ENCODE measurements at regions not wholly inside any gene's neighbourhood (a gene's known extent, or its start where the extent isn't known, plus 50 kb on each side); places are given as distances from the start of the nearest gene placed in this dataset.
"Not testable (repeated sequence)": the region's sequence is repeated elsewhere in the genome, so short reads cannot be mapped to it uniquely, and the experiment has no call there.

- H3K9ac ChIP-seq (ENCODE audit: low read length), result not testable (repeated sequence)
Observed at GRCh38 chr2:209145220-209145691, 278.6 kb upstream of the MAP2 start.

DNA sequence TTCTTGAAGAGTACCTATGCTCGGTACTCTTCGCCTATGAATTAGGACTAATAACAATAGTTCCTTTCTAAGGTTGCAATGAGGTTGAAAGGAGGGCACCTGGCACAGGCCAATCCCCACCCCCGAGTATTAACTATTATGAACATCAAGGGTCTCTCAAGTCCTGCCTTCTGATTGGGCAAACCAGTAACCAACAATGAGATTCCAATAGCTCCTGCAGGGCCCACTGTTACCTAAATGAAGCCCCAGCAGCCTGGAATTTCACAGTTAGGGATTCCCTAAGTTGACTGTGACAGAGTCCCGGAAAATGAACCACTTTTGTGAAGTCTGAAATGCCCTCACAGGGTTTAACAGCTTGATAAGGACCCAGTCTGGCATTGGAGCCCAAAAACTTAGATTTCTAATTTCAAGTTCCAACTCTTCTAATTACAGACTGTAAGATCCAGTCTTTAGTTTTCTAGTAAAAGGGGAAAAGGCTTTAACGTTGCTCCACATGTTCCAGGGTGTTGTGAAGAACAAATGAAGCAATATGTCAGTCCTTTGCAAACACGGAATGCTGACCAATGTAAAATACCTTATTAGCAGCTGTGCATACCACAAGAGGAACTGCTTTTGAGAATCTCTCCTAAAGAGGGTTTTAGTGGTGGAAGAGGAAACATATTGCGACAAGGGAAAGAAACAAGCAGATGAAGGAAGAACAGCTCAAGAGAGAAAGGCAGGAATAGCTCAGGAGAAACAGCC, 277.7 kb upstream of the MAP2 start:
- Histone ChIP-seq H2AK5ac (ENCODE audit: low read length, severe bottlenecking) (no peak overlapping the region), H2BK120ac (ENCODE audit: low read depth, low read length) (no peak overlapping the region), H3K9ac (ENCODE audit: low read length) (no peak overlapping the region), H2BK5ac (ENCODE audit: low read depth, low read length, poor library complexity, severe bottlenecking) (no peak overlapping the region), H3K4me3 (ENCODE audit: insufficient read depth in 1 of 2, low read depth in 1 of 2, low read length in 2 of 2) (no peak overlapping the region), H3K27ac (ENCODE audit: low read length, poor library complexity, severe bottlenecking) (no peak overlapping the region), H3K79me1 (replicated peaks; ENCODE audit: low read length, poor library complexity, severe bottlenecking) (no peaks in the 10 kb centered on the region), H3K9me3 (ENCODE audit: control insufficient read depth, low read length) (no peaks in the 10 kb centered on the region), H3K4me1 (ENCODE audit: control insufficient read depth, insufficient read depth, low read depth, low read length) (no peaks in the 10 kb centered on the region), H3K14ac (ENCODE audit: low read length in 2 of 2) (no peak overlapping the region), H3K18ac (ENCODE audit: low read depth in 1 of 2, low read length in 2 of 2) (no peak overlapping the region), H3K36me3 (ENCODE audit: control insufficient read depth in 1 of 2, insufficient read depth in 2 of 2, low read depth in 1 of 2, low read length in 2 of 2) (no peaks in the 10 kb centered on the region), H2AFZ (ENCODE audit: low read depth, low read length) (no peak overlapping the region), H2BK12ac (ENCODE audit: low read length in 2 of 2) (no peak overlapping the region), H3K4ac (ENCODE audit: low read depth in 1 of 2, low read length in 2 of 2) (no peak overlapping the region), H3K27me3 (ENCODE audit: control insufficient read depth in 1 of 2, insufficient read depth in 1 of 2, low read length in 2 of 2) (no peaks in the 10 kb centered on the region), H2BK15ac (ENCODE audit: low read depth, poor library complexity, severe bottlenecking) (no peak overlapping the region), H3K4me2 (ENCODE audit: low read length, poor library complexity, severe bottlenecking) (no peak overlapping the region), H4K8ac (ENCODE audit: low read length) (no peak overlapping the region), H4K91ac (ENCODE audit: low read length) (no peak overlapping the region), H3K23ac (ENCODE audit: low read length in 2 of 2) (no peak overlapping the region)
- DNase-seq, result no peak
- WGBS, result 64% methylated on average over 5 of the region's 7 CpGs

More at GRCh38 chr2:209145220-209145691, 278.6 kb upstream of the MAP2 start:
- not testable (repeated sequence) for H4K91ac ChIP-seq (ENCODE audit: low read length); H3K23ac ChIP-seq (ENCODE audit: low read length in 2 of 2); H3K36me3 ChIP-seq (ENCODE audit: control insufficient read depth in 1 of 2, insufficient read depth in 2 of 2, low read depth in 1 of 2, low read length in 2 of 2); H2AK5ac ChIP-seq (ENCODE audit: low read length, severe bottlenecking); H3K27ac ChIP-seq (ENCODE audit: low read length, poor library complexity, severe bottlenecking); H4K8ac ChIP-seq (ENCODE audit: low read length); H2BK120ac ChIP-seq (ENCODE audit: low read depth, low read length); H2BK12ac ChIP-seq (ENCODE audit: low read length in 2 of 2); H3K4ac ChIP-seq (ENCODE audit: low read depth in 1 of 2, low read length in 2 of 2); H3K14ac ChIP-seq (ENCODE audit: low read length in 2 of 2); H3K4me2 ChIP-seq (ENCODE audit: low read length, poor library complexity, severe bottlenecking); H3K4me3 ChIP-seq (ENCODE audit: insufficient read depth in 1 of 2, low read depth in 1 of 2, low read length in 2 of 2); H3K79me1 ChIP-seq (replicated peaks; ENCODE audit: low read length, poor library complexity, severe bottlenecking); DNase-seq; H2AFZ ChIP-seq (ENCODE audit: low read depth, low read length); H3K9me3 ChIP-seq (ENCODE audit: control insufficient read depth, low read length); H3K18ac ChIP-seq (ENCODE audit: low read depth in 1 of 2, low read length in 2 of 2); H2BK5ac ChIP-seq (ENCODE audit: low read depth, low read length, poor library complexity, severe bottlenecking); H3K4me1 ChIP-seq (ENCODE audit: control insufficient read depth, insufficient read depth, low read depth, low read length); H3K27me3 ChIP-seq (ENCODE audit: control insufficient read depth in 1 of 2, insufficient read depth in 1 of 2, low read length in 2 of 2); H2BK15ac ChIP-seq (ENCODE audit: low read depth, poor library complexity, severe bottlenecking)
- WGBS, result 89% methylated on average over 29 of the region's 30 CpGs

DNA sequence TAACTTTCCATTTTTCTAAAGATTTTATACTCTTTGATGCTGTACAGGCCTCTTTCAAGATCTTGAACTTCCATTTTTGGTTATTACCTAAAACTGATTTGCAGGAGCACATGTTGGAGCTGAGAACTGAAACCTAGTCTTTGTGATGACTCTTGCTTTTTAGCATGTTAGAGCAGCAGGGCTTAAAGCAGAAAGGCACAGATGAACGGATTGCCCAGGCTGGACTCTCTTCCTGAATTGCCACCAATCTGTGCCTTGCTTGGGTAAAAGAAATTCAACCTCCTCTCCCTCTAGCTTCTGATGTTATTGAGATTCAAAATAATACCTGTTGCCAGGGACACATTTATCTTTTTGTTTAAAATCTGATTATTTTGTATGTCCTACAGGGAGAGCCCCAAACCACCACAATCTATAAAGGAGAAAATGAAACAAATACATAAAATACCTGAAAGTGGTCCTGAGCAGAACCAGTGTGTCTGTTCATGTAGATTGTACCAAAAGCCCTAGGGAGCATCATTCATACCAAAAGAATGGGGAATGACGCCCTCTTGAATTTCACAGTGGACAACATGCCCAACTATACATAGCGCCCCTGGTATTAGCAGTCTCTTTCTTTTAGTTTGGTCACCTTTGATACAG, 277.0 kb upstream of the MAP2 start:
- 72% methylated on average over 3 of the region's 3 CpGs for WGBS
- H3K4me1 ChIP-seq (ENCODE audit: control insufficient read depth, insufficient read depth, low read depth, low read length), result no peaks in the 10 kb centered on the region
- H3K9me3 ChIP-seq (ENCODE audit: control insufficient read depth, low read length), result no peaks in the 10 kb centered on the region
- no peak overlapping the region for H2BK5ac ChIP-seq (ENCODE audit: low read depth, low read length, poor library complexity, severe bottlenecking)
- H3K18ac ChIP-seq (ENCODE audit: low read depth in 1 of 2, low read length in 2 of 2), result no peak overlapping the region
- no peaks in the 10 kb centered on the region for H3K27me3 ChIP-seq (ENCODE audit: control insufficient read depth in 1 of 2, insufficient read depth in 1 of 2, low read length in 2 of 2)
- no peak overlapping the region for H2AK5ac ChIP-seq (ENCODE audit: low read length, severe bottlenecking)
- H3K36me3 ChIP-seq (ENCODE audit: control insufficient read depth in 1 of 2, insufficient read depth in 2 of 2, low read depth in 1 of 2, low read length in 2 of 2), result no peaks in the 10 kb centered on the region
- H3K4ac ChIP-seq (ENCODE audit: low read depth in 1 of 2, low read length in 2 of 2), result no peak overlapping the region
- H2BK12ac ChIP-seq (ENCODE audit: low read length in 2 of 2), result no peak overlapping the region
- no peak overlapping the region for H3K4me2 ChIP-seq (ENCODE audit: low read length, poor library complexity, severe bottlenecking)
- no peak overlapping the region for H4K91ac ChIP-seq (ENCODE audit: low read length)
- H2BK120ac ChIP-seq (ENCODE audit: low read depth, low read length), result no peak overlapping the region
- no peak overlapping the region for H3K27ac ChIP-seq (ENCODE audit: low read length, poor library complexity, severe bottlenecking)
- H4K8ac ChIP-seq (ENCODE audit: low read length), result no peak overlapping the region
- H3K79me1 ChIP-seq (replicated peaks; ENCODE audit: low read length, poor library complexity, severe bottlenecking), result no peaks in the 10 kb centered on the region
- H2AFZ ChIP-seq (ENCODE audit: low read depth, low read length), result no peak overlapping the region
- no peak overlapping the region for H3K14ac ChIP-seq (ENCODE audit: low read length in 2 of 2)
- H2BK15ac ChIP-seq (ENCODE audit: low read depth, poor library complexity, severe bottlenecking), result no peak overlapping the region
- no peak for DNase-seq
- H3K4me3 ChIP-seq (ENCODE audit: insufficient read depth in 1 of 2, low read depth in 1 of 2, low read length in 2 of 2), result no peak overlapping the region
- H3K23ac ChIP-seq (ENCODE audit: low read length in 2 of 2), result no peak overlapping the region
- H3K9ac ChIP-seq (ENCODE audit: low read length), result no peak overlapping the region

DNA sequence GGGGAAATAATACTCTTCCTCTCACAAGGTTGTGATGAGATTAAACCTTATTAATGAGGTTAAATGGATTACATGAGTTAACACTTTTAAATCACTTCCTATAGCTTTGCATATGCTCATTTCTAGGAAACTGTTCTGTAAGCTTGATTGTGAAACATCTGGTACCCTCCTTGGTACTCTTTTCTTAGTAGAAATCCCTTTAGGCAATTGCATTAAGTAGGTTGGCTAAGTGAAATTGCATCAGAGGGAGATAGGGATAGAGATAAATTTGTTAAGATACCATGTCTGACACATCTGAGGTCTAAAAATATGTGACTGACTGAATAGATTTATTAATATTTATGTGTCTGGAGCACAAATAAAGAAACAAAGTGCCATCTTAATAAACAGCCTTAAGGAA, 275.9 kb upstream of the MAP2 start:
- Histone ChIP-seq H3K27me3 (ENCODE audit: control insufficient read depth in 1 of 2, insufficient read depth in 1 of 2, low read length in 2 of 2) (no peaks in the 10 kb centered on the region), H3K18ac (ENCODE audit: low read depth in 1 of 2, low read length in 2 of 2) (no peak overlapping the region), H3K9ac (ENCODE audit: low read length) (no peak overlapping the region), H3K23ac (ENCODE audit: low read length in 2 of 2) (no peak overlapping the region), H2AFZ (ENCODE audit: low read depth, low read length) (no peak overlapping the region), H3K79me1 (replicated peaks; ENCODE audit: low read length, poor library complexity, severe bottlenecking) (no peaks in the 10 kb centered on the region), H3K4ac (ENCODE audit: low read depth in 1 of 2, low read length in 2 of 2) (no peak overlapping the region), H2AK5ac (ENCODE audit: low read length, severe bottlenecking) (no peak overlapping the region), H3K9me3 (ENCODE audit: control insufficient read depth, low read length) (no peaks in the 10 kb centered on the region), H3K4me3 (ENCODE audit: insufficient read depth in 1 of 2, low read depth in 1 of 2, low read length in 2 of 2) (no peak overlapping the region), H2BK12ac (ENCODE audit: low read length in 2 of 2) (no peak overlapping the region), H2BK5ac (ENCODE audit: low read depth, low read length, poor library complexity, severe bottlenecking) (no peak overlapping the region), H4K8ac (ENCODE audit: low read length) (no peak overlapping the region), H2BK15ac (ENCODE audit: low read depth, poor library complexity, severe bottlenecking) (no peak overlapping the region), H3K4me1 (ENCODE audit: control insufficient read depth, insufficient read depth, low read depth, low read length) (no peaks in the 10 kb centered on the region), H3K4me2 (ENCODE audit: low read length, poor library complexity, severe bottlenecking) (no peak overlapping the region), H3K36me3 (ENCODE audit: control insufficient read depth in 1 of 2, insufficient read depth in 2 of 2, low read depth in 1 of 2, low read length in 2 of 2) (no peaks in the 10 kb centered on the region), H3K27ac (ENCODE audit: low read length, poor library complexity, severe bottlenecking) (no peak overlapping the region), H2BK120ac (ENCODE audit: low read depth, low read length) (no peak overlapping the region), H3K14ac (ENCODE audit: low read length in 2 of 2) (no peak overlapping the region), H4K91ac (ENCODE audit: low read length) (no peak overlapping the region)
- no peak for DNase-seq
